Fibroblast of mammary gland (primary cell): ENCODE measurements at regions not wholly inside any gene's neighbourhood (a gene's known extent, or its start where the extent isn't known, plus 50 kb on each side); places are given as distances from the start of the nearest gene placed in this dataset.

ENCODE experiments used
- DNase-seq: peaks from one replicate; pipeline ENCODE4 v3.0.0-alpha.2; 2010; ENCODE audit warnings: low read depth
- H3K4me3 ChIP-seq: 2 replicates; pipeline ENCODE4 v1.5.1; 2011; ENCODE audit warnings: low read depth, mild to moderate bottlenecking, low read length, moderate library complexity; ENCODE audit not compliant: control insufficient read depth
- CTCF ChIP-seq: conservative IDR thresholded peaks from 2 replicates; pipeline ENCODE4 v1.5.1; 2011; ENCODE audit warnings: low read depth, low read length, inconsistent platforms; ENCODE audit not compliant: control insufficient read depth, insufficient read depth

- no peak for TF ChIP-seq CTCF
- no peak overlapping the region for H3K4me3 ChIP-seq
- DNase-seq = no peak
Measured at GRCh38 chr11:128304666-128305485, 282.5 kb downstream of the ETS1 start.

- H3K4me3 ChIP-seq = no peak overlapping the region
- TF ChIP-seq CTCF = no peak
- no peak for DNase-seq
Measured at GRCh38 chr11:128304116-128304515, 283.2 kb downstream of the ETS1 start.

- DNase-seq = no peak
- no peak for TF ChIP-seq CTCF
- H3K4me3 ChIP-seq = no peak overlapping the region
Measured at GRCh38 chr11:128303383-128303782, 284.0 kb downstream of the ETS1 start.

GRCh38 chr11:128302425-128303186, 284.8 kb downstream of the ETS1 start:
- no peak overlapping the region for H3K4me3 ChIP-seq
- no peak for DNase-seq
- no peak for TF ChIP-seq CTCF

- no peak for DNase-seq
- H3K4me3 ChIP-seq = no peak overlapping the region
- TF ChIP-seq CTCF = no peak
Measured at GRCh38 chr11:128301756-128302155, 285.6 kb downstream of the ETS1 start.

- H3K4me3 ChIP-seq = no peak overlapping the region
- no peak for TF ChIP-seq CTCF
- no peak for DNase-seq
Measured at GRCh38 chr11:128300785-128301184, 286.6 kb downstream of the ETS1 start.
